ENCODE measurements at regions not wholly inside any gene's neighbourhood (a gene's known extent, or its start where the extent isn't known, plus 50 kb on each side); places are given as distances from the start of the nearest gene placed in this dataset.

DNA sequence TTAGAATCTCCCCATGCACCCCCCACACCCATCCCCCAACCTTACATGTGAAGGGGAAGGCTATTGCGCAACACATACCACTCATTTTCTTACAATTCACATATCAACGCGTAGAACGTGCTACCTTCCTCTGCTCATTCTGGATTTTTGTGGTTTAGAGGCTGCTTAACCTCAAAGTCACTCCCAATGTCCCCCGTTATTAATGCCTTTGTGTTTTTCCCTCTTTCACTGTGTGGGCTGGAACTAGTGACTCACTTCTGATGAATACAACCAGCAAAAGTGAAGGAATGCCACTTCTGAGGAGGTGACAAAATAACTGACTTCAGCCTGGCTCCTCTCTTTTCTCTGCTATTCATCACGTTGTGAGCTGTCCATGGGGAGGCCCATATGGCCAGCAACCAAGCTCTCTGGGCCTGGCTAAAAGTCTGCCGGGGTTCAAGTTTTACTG lies 342.5 kb upstream of the NXPH2 start:
- ChIA-PET CTCF (no interaction called here), POLR2A (no interaction called here)
- Histone ChIP-seq H3K27me3 (replicated peaks; ENCODE audit: control insufficient read depth, insufficient read depth, low read length) (no peaks in the 10 kb centered on the region; the same call in 1 of the 2 replicates), H3K4me1 (no peaks in the 10 kb centered on the region), H3K36me3 (ENCODE audit: control insufficient read depth, insufficient read depth, low read length) (no peaks in the 10 kb centered on the region), H3K4me3 (ENCODE audit: low read depth, low read length) (no peak overlapping the region), H3K9me3 (peaks cover 3% of the 10 kb centered on the region; the same call in 1 of the 2 replicates)
- no peaks in the 10 kb centered on the region for H3K27me3 Mint-ChIP-seq (ENCODE audit: insufficient read depth, unreplicated experiment)
- H3K4me3 Mint-ChIP-seq (ENCODE audit: unreplicated experiment), result no peak overlapping the region
- intact Hi-C loops (cut with micrococcal nuclease; ENCODE audit: unreplicated experiment), result no loop called here
- peaks cover 6% of the 10 kb centered on the region for H3K4me1 Mint-ChIP-seq (ENCODE audit: low read depth, unreplicated experiment)
- no peak for DNase-seq
- no peaks in the 10 kb centered on the region for H3K36me3 Mint-ChIP-seq (ENCODE audit: insufficient read depth, unreplicated experiment)
- no peak overlapping the region for H3K27ac Mint-ChIP-seq (ENCODE audit: unreplicated experiment)
- TF ChIP-seq, protein P1, sequence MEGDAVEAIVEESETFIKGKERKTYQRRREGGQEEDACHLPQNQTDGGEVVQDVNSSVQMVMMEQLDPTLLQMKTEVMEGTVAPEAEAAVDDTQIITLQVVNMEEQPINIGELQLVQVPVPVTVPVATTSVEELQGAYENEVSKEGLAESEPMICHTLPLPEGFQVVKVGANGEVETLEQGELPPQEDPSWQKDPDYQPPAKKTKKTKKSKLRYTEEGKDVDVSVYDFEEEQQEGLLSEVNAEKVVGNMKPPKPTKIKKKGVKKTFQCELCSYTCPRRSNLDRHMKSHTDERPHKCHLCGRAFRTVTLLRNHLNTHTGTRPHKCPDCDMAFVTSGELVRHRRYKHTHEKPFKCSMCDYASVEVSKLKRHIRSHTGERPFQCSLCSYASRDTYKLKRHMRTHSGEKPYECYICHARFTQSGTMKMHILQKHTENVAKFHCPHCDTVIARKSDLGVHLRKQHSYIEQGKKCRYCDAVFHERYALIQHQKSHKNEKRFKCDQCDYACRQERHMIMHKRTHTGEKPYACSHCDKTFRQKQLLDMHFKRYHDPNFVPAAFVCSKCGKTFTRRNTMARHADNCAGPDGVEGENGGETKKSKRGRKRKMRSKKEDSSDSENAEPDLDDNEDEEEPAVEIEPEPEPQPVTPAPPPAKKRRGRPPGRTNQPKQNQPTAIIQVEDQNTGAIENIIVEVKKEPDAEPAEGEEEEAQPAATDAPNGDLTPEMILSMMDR (IDR thresholded peaks at IDR 0.05; ENCODE audit: insufficient read depth in 1 of 2, low read depth in 1 of 2, low read length in 1 of 2, severe bottlenecking in 1 of 2, unreplicated experiment in 1 of 2), result no peak
- no TSS peak for BruUV-seq (replicated peaks)
- H3K9me3 Mint-ChIP-seq (ENCODE audit: unreplicated experiment), result no peaks in the 10 kb centered on the region

DNA sequence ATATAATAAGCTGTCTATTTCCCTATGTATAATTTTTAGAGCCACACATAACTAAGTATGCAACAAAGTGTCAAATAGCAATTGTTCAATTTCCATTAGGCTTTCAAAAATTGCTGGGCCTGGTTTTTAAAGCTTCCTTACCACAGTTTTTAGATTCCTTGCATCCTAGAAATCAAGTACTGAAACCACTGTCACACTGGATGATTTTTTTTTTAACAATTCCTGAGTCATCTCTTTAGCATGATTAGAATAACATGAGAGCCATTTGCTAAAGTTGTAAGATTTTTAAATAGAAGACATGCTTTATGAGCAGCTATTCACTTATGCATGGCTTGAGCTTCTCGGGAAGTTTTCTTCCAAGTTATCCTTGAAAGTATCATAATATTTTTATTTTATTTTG lies 319.5 kb upstream of the NXPH2 start:
- ChIA-PET POLR2A (no interaction called here), CTCF (no interaction called here)
- Histone ChIP-seq H3K36me3 (ENCODE audit: control insufficient read depth, insufficient read depth, low read length) (no peaks in the 10 kb centered on the region), H3K27me3 (replicated peaks; ENCODE audit: control insufficient read depth, insufficient read depth, low read length) (no peaks in the 10 kb centered on the region), H3K9me3 (no peaks in the 10 kb centered on the region), H3K4me3 (ENCODE audit: low read depth, low read length) (no peak overlapping the region), H3K4me1 (no peaks in the 10 kb centered on the region)
- DNase-seq, result no peak
- TF ChIP-seq, protein P1 (IDR thresholded peaks at IDR 0.05; ENCODE audit: insufficient read depth in 1 of 2, low read depth in 1 of 2, low read length in 1 of 2, severe bottlenecking in 1 of 2, unreplicated experiment in 1 of 2), result no peak
- Mint-ChIP-seq H3K4me3 (ENCODE audit: unreplicated experiment) (no peak overlapping the region), H3K36me3 (ENCODE audit: insufficient read depth, unreplicated experiment) (no peaks in the 10 kb centered on the region), H3K27me3 (ENCODE audit: insufficient read depth, unreplicated experiment) (no peaks in the 10 kb centered on the region), H3K4me1 (ENCODE audit: low read depth, unreplicated experiment) (no peaks in the 10 kb centered on the region), H3K27ac (ENCODE audit: unreplicated experiment) (no peak overlapping the region), H3K9me3 (ENCODE audit: unreplicated experiment) (no peaks in the 10 kb centered on the region)
- BruUV-seq (replicated peaks), result no TSS peak
- intact Hi-C loops (cut with micrococcal nuclease; ENCODE audit: unreplicated experiment), result no loop called here

DNA sequence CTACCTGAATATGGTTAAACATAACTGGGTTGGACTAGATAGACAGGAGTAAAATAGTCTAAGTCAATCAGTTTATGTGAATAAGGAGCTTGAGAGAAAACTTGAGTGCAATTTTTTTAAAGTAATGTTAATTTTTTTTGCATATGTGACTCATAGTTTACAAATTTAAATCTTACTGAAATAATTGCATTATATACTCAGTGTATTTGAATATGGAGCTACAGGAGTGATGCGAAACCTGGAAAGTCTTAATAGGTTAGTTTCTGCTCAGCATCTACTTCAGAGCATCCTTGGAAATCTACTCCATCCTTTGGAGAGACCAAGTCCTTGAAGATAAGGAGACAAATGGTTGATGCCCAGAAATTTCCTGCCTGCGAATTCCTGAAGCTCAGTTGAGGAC lies 318.8 kb upstream of the NXPH2 start:
- DNase-seq, result no peak
- Histone ChIP-seq H3K4me3 (ENCODE audit: low read depth, low read length) (no peak overlapping the region), H3K36me3 (ENCODE audit: control insufficient read depth, insufficient read depth, low read length) (no peaks in the 10 kb centered on the region), H3K27me3 (replicated peaks; ENCODE audit: control insufficient read depth, insufficient read depth, low read length) (no peaks in the 10 kb centered on the region), H3K4me1 (no peaks in the 10 kb centered on the region), H3K9me3 (no peaks in the 10 kb centered on the region)
- intact Hi-C loops (cut with micrococcal nuclease; ENCODE audit: unreplicated experiment), result no loop called here
- Mint-ChIP-seq H3K9me3 (ENCODE audit: unreplicated experiment) (no peaks in the 10 kb centered on the region), H3K27ac (ENCODE audit: unreplicated experiment) (no peak overlapping the region), H3K4me3 (ENCODE audit: unreplicated experiment) (no peak overlapping the region), H3K27me3 (ENCODE audit: insufficient read depth, unreplicated experiment) (no peaks in the 10 kb centered on the region), H3K4me1 (ENCODE audit: low read depth, unreplicated experiment) (no peaks in the 10 kb centered on the region), H3K36me3 (ENCODE audit: insufficient read depth, unreplicated experiment) (no peaks in the 10 kb centered on the region)
- TF ChIP-seq, protein P1 (IDR thresholded peaks at IDR 0.05; ENCODE audit: insufficient read depth in 1 of 2, low read depth in 1 of 2, low read length in 1 of 2, severe bottlenecking in 1 of 2, unreplicated experiment in 1 of 2), result no peak
- BruUV-seq (replicated peaks), result no TSS peak
- ChIA-PET CTCF (no interaction called here), POLR2A (no interaction called here)

All from Caco-2 (cell line).